Daoy (cell line): ENCODE measurements at regions not wholly inside any gene's neighbourhood (a gene's known extent, or its start where the extent isn't known, plus 50 kb on each side); places are given as distances from the start of the nearest gene placed in this dataset.
"Not testable (repeated sequence)": the region's sequence is repeated elsewhere in the genome, so short reads cannot be mapped to it uniquely, and the experiment has no call there.

Experiments
- DNase-seq: peaks from one replicate; pipeline ENCODE4 v3.0.0-alpha.2; 2015; ENCODE audit warnings: low read depth

DNA sequence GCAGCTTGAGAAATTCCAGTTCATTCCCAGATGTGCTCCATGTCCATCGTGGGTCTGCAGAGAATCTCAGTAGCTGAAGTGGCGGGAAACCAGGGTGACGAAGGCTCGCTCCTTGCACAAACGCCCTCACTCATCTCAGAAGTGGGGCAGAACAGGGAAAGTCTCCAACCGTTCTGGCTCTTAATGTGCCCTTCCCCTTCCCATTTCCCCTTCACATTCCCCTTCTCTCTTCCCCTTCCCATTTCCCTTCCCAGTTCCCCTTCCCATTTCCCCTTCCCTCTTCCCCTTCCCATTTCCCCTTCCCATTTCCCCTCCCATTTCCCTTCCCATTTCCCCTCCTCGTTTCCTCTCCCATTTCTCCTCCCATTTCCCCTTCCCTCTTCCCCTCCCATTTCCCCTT is 108.5 kb downstream of the OLFM1 start:
- not testable (repeated sequence) for DNase-seq

DNA sequence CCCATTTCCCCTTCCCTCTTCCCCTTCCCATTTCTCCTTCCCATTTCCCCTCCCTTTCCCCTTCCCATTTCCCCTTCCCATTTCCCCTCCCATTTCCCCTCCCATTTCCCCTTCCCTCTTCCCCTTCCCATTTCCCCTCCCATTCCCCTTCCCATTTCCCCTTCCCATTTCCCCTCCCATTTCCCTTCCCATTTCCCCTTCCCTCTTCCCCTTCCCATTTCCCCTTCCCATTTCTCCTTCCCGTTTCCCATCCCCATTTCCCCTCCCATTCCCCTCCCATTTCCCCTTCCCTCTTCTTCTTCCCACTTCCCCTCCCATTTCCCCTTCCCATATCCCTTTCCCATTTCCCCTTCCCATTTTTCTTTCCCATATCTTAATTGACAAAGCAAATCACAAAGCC is 109.0 kb downstream of the OLFM1 start:
- DNase-seq = no peak

DNA sequence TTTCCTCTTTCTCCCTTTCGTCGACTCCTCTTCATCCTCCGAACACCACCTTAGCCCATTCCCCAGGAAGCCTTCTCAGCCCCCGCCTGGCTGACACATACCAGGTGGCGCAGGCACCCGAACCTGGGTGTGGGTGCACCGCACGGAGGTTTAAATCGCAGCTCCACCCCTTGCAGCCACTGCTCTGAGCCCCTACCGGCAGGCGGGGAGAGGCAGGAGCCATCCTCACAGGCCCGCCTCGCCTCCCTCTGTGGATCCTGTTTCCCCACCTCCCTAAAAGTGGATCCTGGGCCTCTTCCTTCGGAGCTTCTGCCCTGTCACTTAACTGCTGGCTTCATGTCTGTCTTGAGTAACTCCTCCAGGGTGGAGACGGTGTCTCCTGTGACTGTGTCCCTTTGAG is 110.7 kb downstream of the OLFM1 start:
- DNase-seq = no peak

DNA sequence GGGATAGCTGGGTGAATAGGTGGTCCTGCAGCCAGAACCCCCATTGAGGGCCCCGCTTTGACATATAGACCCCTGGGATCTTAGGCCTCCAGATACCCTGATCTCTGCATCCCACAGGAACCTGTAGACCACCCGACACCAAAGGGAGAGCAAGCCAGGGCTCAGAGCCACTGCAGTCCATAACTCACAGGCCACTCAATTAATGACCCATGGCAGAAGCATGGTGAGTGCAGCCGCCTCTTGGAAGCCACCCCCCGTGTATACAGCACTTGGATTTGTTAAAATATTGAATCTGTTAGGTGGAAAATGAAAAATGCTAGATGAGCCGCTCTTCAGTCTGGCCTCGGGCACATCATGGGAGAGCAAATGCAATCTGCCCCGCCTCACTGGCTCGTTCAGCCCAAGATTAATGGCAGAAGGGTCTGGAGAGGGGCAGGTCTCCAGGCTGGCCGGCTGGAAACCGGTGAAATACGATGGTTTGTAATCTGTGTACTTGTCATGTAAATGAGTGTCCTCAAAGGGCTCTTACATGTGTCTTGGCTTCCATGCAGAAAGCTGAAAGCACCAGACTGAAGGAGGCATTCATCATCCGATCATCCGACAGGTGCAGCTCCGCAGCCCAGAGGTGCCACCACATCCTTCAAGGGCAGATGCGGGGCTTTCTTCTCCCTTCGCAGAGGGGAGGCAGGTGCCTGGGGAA is 111.3 kb downstream of the OLFM1 start:
- DNase-seq = no peak

DNA sequence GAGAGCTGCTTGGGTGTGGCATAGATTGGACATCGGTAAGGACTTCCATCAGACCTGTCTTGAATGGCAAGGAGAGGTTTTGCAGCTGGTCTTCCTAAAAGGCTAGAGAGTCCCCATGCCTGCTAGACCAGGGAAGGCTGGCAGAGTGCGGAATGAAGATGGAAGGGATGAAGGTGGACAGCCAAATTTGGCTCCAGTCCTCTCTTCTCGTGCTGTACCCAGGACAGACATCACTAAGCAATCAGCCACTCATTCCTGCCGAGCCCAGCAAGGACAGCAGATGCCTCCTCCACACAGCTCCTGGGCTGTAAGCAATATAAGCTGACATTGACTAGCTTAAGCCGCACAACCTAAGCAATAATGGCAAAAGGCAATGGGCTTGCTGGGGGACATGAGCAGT is 112.0 kb downstream of the OLFM1 start:
- DNase-seq = no peak

DNA sequence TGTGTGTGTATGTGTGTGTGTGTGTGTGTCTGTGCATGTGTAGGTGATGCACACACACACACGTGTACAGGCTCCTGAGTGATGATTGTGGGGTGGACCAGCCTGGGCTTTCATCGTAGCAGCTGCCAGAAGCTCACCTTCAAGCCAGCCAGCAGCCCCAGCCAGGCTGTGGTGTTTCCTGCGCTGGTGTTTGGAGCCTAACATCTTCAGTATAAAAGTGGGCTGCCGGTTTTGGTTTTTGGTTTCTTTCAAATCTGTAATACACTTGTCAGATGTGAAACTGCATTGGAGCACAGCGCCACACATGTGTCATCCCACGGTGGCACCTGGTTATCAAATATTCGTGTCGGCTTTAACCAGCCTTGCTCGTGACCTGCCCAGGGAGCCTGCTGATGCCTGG is 114.2 kb downstream of the OLFM1 start:
- no peak for DNase-seq

DNA sequence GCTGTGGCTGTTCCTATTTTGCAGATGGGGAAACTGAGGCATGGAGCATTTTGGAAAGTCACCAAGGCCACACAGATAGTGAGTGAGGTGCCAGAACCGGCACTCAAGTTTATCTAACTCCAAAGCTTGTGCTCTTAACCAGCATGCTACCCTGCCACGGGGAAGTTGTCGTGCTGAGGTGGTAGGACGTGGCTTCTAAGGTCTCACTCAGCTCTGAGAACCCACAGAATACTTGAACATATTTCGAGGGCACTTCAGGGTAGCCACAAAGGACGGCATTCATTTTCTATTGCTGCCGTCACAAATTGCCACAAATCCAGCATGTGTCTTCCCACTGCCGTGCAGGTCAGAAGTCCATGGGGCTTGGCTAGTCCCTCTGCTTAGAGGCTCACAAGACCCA is 116.7 kb downstream of the OLFM1 start:
- no peak for DNase-seq

DNA sequence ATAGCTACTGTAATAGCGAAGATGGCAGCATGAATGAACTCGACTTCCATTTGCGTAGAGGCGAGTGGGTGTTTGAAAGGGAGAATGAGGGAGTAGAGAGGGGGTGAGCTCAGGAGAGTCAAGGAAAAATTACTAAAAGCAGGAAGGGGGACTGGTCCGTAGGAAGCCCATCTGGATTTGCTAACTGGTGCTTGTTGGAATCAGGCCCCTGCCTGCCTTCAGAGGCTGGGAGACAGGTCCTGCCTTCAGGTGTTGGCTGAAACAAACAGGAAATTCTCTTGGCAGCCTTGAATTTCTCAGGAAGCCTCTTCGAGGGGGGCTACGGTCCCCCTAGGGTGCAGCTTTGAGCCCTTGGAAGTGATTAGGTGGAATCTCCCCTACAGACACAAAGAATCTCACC is 121.7 kb downstream of the OLFM1 start:
- no peak for DNase-seq

DNA sequence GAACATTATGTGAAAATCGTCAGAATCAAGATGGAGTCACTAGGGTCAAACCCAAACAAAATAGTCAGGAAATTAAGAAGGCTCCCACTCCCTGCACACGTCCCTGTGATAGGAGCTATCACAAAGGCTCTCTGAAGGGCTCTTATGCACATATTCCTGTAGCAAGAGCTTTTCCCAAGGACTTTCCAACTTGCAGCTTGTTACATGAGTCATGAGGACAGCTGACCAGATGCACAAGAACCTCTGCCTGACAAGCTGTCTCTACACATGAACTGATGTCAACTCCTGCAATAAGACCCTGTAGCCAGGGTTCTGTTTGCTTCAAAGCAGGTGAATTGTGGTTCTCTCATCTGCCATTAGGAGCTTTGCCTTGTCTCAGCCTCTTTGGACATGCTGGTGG is 122.4 kb downstream of the OLFM1 start:
- DNase-seq = no peak

DNA sequence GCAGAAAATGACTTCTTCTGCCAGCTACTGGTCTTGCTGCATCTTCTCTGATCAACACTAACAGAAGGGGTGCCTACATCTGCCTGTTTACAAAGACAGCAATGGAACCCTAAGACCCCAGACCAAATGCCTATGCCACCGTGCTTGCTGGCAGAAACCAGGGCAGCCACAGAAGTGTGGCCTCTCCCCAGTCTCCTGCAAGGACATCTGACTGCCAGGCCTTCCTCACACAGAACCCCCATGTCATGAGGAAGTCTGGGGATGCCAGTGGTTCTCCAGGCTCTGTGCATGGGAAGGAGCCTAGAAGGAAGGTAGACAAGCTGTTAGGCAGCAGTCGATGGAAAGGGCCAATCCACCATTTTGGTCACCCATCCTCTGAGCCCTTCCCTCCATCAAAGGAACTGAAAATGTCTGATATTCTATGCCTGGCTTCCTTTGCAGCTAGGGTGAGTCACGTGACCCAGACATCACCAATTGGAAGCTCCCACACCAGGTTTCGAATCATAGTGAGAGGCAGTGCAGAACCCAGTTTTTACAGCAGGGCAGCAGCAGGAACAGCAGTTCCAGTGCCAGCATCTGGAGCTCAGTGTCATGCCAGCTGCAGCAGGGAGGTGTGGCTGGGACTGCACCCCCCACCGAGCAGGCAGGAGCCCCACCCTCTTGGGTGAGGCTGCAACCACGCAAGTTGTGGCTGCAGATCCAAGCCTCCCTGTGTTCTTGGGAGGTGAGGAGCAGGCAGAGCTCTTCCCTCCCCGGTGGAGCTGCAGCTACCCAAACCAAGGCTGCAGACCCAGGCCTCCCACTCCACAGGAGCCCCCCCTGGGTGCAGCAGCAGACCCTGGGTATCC is 123.4 kb downstream of the OLFM1 start:
- no peak for DNase-seq

DNA sequence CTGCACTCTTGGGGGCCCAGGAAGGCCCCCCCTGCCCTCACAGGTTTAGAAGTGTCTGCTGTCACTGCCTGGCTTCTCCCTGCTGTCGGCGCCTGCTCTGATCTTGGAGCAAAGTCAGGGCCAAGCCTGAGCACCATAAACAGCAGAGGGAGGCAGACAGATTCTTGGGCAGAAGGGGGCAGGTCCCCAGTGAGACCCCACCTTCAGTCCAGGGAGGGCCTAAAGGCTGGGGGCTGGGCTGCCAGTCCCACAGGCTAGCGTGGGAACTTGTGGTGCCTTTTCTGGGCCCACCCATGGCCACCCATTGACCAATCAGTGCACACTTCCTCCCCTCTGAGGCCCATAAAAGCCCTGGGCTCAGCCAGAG is 124.0 kb downstream of the OLFM1 start:
- DNase-seq = no peak

DNA sequence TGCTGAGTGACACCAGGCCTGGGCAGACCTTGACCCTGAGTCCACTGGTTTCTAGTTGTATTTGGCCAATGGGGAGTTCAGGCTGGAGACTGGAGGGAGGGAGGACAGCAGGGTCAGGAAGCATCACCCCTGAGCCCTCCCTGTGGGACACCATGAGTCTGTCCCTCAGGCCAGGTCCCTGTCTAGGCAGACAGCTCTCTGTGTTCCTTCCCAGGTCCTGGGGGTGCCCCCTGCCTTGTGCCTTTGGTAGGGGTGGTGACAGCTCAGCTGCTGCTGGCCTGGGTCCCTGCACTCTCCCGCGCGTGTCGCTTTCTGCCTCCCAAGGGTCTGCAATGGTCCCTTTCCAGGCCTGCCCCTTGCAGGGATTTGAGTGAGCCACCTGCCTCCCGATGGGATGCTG is 125.5 kb downstream of the OLFM1 start:
- DNase-seq = no peak

DNA sequence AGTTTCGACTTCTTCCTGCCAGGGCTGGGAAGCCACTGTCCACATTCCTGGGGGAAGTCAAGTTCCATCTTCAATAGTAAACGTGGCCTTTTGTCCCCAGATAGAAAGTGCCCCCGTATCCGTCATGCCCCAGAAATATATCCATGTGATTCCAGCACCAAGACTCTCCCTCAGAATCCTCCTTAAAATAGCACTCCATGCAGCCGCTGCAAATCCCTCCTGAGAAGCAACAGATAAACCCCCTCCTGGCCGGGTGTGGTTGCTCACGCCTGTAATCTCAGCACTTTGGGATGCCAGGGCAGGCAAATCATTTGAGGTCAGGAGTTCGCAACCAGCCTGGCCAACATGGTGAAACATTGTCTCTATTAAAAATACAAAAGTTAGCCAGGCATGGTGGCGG is 126.1 kb downstream of the OLFM1 start:
- no peak for DNase-seq

DNA sequence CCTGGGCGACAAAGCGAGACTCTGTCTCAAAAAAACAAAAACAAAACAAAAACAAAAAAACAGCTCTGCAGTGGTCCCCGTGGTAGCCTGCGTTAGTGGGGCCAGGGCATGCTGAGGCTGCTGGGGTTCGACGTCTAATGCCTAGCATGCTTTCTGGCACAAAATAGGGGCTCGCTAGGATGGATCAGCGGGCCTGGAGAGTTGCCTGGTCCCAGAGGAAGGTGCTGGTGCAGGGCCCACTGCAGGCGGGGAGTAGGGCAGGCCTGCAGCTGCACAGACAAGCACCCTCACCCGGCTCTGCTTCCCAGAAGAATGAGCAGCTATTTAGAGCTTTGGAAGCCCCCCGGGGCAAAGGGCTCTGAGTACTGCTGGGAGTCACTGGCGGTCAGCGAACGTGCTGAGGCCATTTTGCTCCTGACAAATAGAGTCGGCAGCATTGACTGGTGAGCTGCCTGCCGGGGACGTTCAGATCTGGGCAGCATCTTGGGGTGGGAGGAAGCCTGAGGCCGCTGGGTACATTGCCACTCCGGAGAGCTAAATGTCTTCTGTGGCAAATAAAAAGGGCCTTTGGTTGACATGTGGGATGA is 126.7 kb downstream of the OLFM1 start:
- DNase-seq = no peak

DNA sequence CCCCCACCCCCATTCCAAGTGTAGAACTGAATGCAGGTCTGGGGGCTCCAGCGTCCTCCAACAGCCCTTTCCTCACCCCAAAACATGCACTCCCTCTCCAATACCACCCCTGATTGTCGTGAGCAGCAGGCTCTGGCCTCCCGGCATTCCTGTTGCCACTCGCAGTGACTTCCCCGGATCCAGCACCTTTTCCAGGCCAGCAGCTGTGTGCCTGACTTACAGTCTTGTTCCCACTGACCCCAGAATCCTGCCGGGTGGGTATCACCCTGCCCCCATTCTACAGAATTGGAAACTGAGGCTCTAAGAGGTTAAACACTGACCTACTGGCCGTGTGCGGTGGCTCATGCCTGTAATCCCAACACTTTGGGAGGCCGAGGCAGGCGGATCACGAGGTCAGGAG is 127.2 kb downstream of the OLFM1 start:
- DNase-seq = no peak

DNA sequence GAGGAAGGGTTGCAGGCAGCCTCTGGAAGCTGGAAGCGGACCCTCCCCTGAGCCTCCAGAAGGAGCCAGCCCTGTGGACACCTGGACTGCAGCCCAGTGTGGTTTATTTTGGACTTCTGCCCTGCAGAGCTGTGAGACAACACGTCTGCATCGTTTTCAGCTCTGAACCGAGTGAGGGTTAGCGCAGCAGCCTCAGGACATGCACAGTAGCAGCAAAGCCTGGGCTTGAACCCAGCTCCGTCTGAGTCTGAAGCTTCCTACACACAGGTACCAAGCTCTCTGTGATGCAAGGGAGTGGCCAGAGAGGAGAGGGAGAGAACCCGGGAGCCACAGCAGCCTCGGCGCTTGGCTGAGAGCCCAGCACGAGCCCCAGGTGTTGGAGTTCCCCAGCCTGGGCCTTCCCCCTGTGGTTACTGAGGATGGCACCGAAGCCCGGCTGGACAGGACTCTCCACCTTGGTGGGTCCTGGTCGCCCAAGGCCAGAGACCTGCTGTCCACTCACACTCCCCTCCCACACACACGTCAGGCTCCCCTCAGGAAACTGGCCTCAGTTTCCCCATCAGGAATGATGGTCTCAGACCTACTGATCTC is 128.2 kb downstream of the OLFM1 start:
- peak; percentile 80 for DNase-seq

DNA sequence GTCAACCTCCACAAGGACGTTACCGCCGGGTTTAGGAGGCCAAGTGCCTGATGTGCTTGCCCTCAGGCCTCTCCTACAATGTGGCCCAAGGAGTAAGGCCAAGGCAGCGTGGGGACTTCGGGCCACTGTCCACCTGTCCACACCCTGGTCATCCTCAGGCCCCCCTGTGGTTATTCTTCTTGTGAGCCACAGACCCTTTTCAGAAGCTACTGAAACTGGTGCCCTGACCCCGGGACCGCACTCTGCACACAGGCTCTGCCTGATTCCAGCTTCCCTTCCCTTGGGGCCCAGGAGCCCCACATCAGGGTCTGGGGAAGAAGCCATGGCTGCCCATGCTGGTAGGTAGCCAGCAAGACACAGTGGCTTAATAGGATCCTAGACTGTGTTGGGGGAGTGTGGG is 128.8 kb downstream of the OLFM1 start:
- no peak for DNase-seq

DNA sequence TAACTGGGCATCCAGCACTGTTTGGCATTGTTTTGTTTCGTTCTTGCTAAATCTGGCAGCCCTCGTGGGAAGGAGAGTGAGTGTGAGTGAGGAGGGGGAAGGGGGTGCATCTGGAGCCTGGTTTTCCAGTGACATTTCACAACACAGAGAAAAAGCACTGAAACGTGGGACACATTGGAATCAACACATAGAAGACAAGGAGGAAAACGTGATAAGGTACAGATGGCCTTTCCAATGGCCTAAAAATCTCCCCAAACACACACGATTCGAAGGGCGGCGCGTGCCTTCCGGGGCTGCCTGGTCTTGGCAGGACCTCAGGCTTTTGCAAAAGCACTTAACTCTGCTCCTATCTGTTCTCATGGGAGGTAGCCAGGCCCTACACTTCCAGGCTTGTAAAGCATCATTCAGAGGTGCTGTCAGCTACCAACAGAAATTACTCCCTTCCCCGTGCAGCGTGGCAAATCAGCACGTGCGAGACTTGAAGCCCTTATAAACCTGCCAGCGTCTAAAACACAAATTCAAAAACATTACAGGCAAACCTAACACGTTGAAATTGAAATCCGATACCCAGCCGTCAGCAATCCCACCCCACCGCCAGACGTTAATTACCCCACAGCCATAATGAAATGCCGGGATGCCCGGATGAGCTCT is 129.4 kb downstream of the OLFM1 start:
- DNase-seq = peak; percentile 28

DNA sequence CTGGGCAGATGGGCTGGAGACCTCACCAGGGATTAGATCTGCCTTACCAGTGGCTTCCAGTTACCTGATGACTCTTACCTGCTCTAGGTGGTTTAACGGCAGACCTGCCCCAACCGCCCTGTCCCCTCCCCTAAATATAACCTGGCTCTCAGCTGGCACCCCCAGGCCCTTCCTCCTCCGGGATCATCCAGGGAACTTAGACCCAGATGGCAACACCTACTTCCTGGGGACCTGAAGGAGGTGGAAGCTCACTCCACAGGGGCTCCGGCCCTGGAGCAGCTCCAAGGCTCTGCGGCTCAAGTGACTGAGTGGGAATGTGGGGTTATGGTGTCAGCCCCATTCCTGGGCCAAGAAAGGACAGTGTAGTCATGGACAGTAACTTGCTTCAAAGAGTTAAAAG is 130.4 kb downstream of the OLFM1 start:
- peak; percentile 34 for DNase-seq

DNA sequence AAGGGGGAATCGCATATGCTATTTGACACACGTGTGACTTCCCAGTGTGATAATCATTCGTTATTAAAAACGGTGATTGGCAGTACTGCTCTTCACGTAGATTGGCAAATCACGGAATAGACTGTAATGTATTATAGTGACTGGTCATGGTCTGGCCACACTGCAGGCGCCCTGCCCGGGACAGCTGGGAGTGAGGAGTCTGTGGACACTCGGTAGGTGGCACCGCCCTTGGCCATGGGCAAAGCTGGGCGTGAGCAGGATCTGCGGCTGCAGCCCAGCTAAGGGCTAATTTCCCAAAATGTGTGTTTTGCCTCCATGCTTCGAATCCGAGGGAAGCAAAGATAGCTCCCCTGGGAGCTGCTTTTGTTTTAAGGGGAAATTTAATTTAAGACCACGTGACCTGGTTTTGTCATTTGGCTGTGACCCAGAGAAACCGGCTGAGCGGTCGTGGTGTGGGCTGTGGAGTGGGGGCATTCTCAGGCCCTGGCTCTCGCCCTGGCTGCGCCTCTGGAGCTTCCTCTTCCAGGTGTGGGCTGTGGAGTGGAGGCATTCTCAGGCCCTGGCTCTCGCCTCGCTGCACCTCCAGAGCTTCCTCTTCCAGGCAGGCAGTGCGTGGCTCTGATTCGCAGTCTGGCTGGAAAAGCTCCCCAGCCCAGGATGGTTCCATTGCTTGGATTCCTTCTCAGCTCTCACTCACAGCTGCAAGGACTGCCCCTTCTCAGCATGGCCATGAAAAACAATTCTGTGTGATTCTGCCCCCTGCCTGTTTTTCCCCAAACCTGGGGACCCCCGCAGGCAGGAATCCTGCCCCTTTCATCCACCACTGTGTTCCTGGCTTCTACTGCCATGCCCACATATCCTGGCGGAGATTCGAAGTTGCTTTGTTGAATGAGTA is 131.1 kb downstream of the OLFM1 start:
- DNase-seq = no peak
